IMR-90 (cell line): ENCODE measurements at regions not wholly inside any gene's neighbourhood (a gene's known extent, or its start where the extent isn't known, plus 50 kb on each side); places are given as distances from the start of the nearest gene placed in this dataset.

Experiments
- ATAC-seq: fragments of 200-7000 bp; cut with Tn5 transposase; 2 replicates; pipeline ENCODE4 v1.9.1; 2020; ENCODE audit warnings: low read depth, mild to moderate bottlenecking, moderate library complexity
- BruUV-seq: library from RNA; stranded (reverse); fragments of 400-500 nt; replicated peaks from 2 replicates; lab custom pipeline; 2021; lab: Mats Ljungman, UMichigan
- CTCF ChIA-PET: fragments of 300-600 bp; formaldehyde crosslinking; extraction: SDS; loops from one replicate; lab custom pipeline; 2021; ENCODE audit warnings: antibody characterized with exemption; lab: Yijun Ruan, JAX
- POLR2A ChIA-PET: fragments of 300-600 bp; sonication (Branson Sonifier 250); formaldehyde crosslinking; loops from one replicate; lab custom pipeline; 2022; ENCODE audit warnings: antibody characterized with exemption; ENCODE audit not compliant: unreplicated experiment; lab: Charles Lee
- DNase-seq: peaks from one replicate; pipeline ENCODE4 v3.0.0; 2013
- H2AFZ ChIP-seq: replicated peaks from 2 replicates; pipeline ENCODE3; 2013; ENCODE audit warnings: low read length, mild to moderate bottlenecking; ENCODE audit not compliant: poor library complexity
- H2AK5ac ChIP-seq: 2 replicates; pipeline ENCODE4 v1.6.1; 2013; ENCODE audit warnings: low read depth, low read length, inconsistent platforms
- H2AK9ac ChIP-seq: replicated peaks from 2 replicates; pipeline ENCODE3; 2013; ENCODE audit warnings: mild to moderate bottlenecking, low read depth, low read length, moderate library complexity; ENCODE audit not compliant: poor library complexity
- H2BK120ac ChIP-seq: 2 replicates; pipeline ENCODE4 v1.6.1; 2013; ENCODE audit warnings: low read depth, low read length, inconsistent platforms
- H2BK15ac ChIP-seq: 3 replicates; pipeline ENCODE4 v1.6.1; 2013; ENCODE audit warnings: low read depth, low read length, inconsistent platforms
- H2BK20ac ChIP-seq: 2 replicates; pipeline ENCODE4 v1.6.1; 2013; ENCODE audit warnings: low read depth, mild to moderate bottlenecking, inconsistent platforms, low read length, moderate library complexity
- H2BK5ac ChIP-seq: 2 replicates; pipeline ENCODE4 v1.6.1; 2013; ENCODE audit warnings: mild to moderate bottlenecking, low read depth, low read length, inconsistent platforms; ENCODE audit not compliant: poor library complexity, severe bottlenecking
- H3K14ac ChIP-seq: replicated peaks from 2 replicates; pipeline ENCODE4 v1.6.1; 2013; ENCODE audit warnings: low read depth, low read length, inconsistent platforms
- H3K18ac ChIP-seq: 2 replicates; pipeline ENCODE4 v1.6.1; 2013; ENCODE audit warnings: low read depth, low read length, control low read depth
- H3K23ac ChIP-seq: 2 replicates; pipeline ENCODE4 v1.6.1; 2013; ENCODE audit warnings: low read depth, low read length, inconsistent platforms
- H3K27ac ChIP-seq: 2 replicates; pipeline ENCODE4 v1.5.1; 2013; ENCODE audit warnings: mild to moderate bottlenecking, control low read depth, low read length; ENCODE audit not compliant: insufficient read depth
- H3K27me3 ChIP-seq: 2 replicates; pipeline ENCODE4 v1.6.1; 2013; ENCODE audit warnings: low read length; ENCODE audit not compliant: control insufficient read depth, insufficient read depth
- H3K36me3 ChIP-seq: 2 replicates; pipeline ENCODE4 v1.6.1; 2013; ENCODE audit warnings: low read length, mixed read lengths; ENCODE audit not compliant: control insufficient read depth, insufficient read depth
- H3K4ac ChIP-seq: 2 replicates; pipeline ENCODE4 v1.6.1; 2013; ENCODE audit warnings: low read depth, low read length, inconsistent platforms
- H3K4me1 ChIP-seq: 2 replicates; pipeline ENCODE4 v1.6.1; 2013; ENCODE audit warnings: low read length, mixed read lengths; ENCODE audit not compliant: control insufficient read depth, insufficient read depth
- H3K4me2 ChIP-seq: 2 replicates; pipeline ENCODE4 v1.6.1; 2013; ENCODE audit warnings: low read depth, mild to moderate bottlenecking, control low read depth, low read length, moderate library complexity
- H3K4me3 ChIP-seq: 2 replicates; pipeline ENCODE4 v1.5.1; 2013; ENCODE audit warnings: low read depth, mild to moderate bottlenecking, control low read depth, low read length, moderate library complexity; ENCODE audit not compliant: insufficient read depth
- H3K56ac ChIP-seq: 2 replicates; pipeline ENCODE4 v1.6.1; 2013; ENCODE audit warnings: low read length, inconsistent platforms; ENCODE audit not compliant: insufficient read depth; ENCODE audit errors: extremely low read depth
- H3K79me1 ChIP-seq, 2 experiments: 2 replicates each; pipeline ENCODE4 v1.6.1; 2013; ENCODE audit warnings: low read length in 2 of 2, inconsistent platforms in 1 of 2, low read depth in 1 of 2
- H3K9ac ChIP-seq: 2 replicates; pipeline ENCODE4 v1.6.1; 2013; ENCODE audit warnings: low read depth, low read length, control low read depth
- H3K9me1 ChIP-seq: 2 replicates; pipeline ENCODE4 v1.6.1; 2013; ENCODE audit warnings: low read length, inconsistent platforms; ENCODE audit not compliant: insufficient read depth
- H3K9me3 ChIP-seq: 2 replicates; pipeline ENCODE4 v1.6.1; 2013; ENCODE audit warnings: low read length; ENCODE audit not compliant: control insufficient read depth, insufficient read depth
- H4K20me1 ChIP-seq: 2 replicates; pipeline ENCODE4 v1.6.1; 2013; ENCODE audit warnings: low read length, inconsistent platforms; ENCODE audit not compliant: insufficient read depth
- H4K5ac ChIP-seq: 2 replicates; pipeline ENCODE4 v1.6.1; 2013; ENCODE audit warnings: mild to moderate bottlenecking, low read depth, low read length, control low read depth
- H4K8ac ChIP-seq, 2 experiments: 2 replicates each; pipeline ENCODE4 v1.6.1; 2013; ENCODE audit warnings: low read depth in 2 of 2, low read length in 2 of 2, control low read depth in 1 of 2, inconsistent platforms in 1 of 2
- H4K91ac ChIP-seq: 2 replicates; pipeline ENCODE4 v1.6.1; 2013; ENCODE audit warnings: low read depth, low read length, inconsistent platforms; ENCODE audit not compliant: insufficient read depth
- BHLHE40 ChIP-seq: fragments of 150-350 bp; IDR thresholded peaks from 2 replicates; pipeline ENCODE4 v1.6.1; 2016; ENCODE audit warnings: mild to moderate bottlenecking, low read depth, low read length
- CEBPB ChIP-seq: IDR thresholded peaks from 2 replicates; pipeline ENCODE4 v1.6.1; 2012; ENCODE audit warnings: low read depth, low read length, improper control_type of control experiment
- CHD1 ChIP-seq: IDR thresholded peaks from 2 replicates; pipeline ENCODE4 v1.6.1; 2012; ENCODE audit warnings: low read depth, low read length, improper control_type of control experiment
- FOS ChIP-seq: fragments of 150-350 bp; IDR thresholded peaks from 2 replicates; pipeline ENCODE4 v1.6.1; 2016; ENCODE audit warnings: low read depth, low read length
- MAFK ChIP-seq: IDR thresholded peaks from 2 replicates; pipeline ENCODE4 v1.6.1; 2012; ENCODE audit warnings: low read depth, low read length, improper control_type of control experiment
- MAZ ChIP-seq: IDR thresholded peaks from 2 replicates; pipeline ENCODE4 v1.6.1; 2012; ENCODE audit warnings: low read depth, mild to moderate bottlenecking, low read length, improper control_type of control experiment, moderate library complexity, borderline replicate concordance
- MXI1 ChIP-seq: IDR thresholded peaks from 2 replicates; pipeline ENCODE4 v1.6.1; 2012; ENCODE audit warnings: low read depth, mild to moderate bottlenecking, low read length, moderate library complexity, borderline replicate concordance
- NFE2L2 ChIP-seq: fragments of 150-350 bp; IDR thresholded peaks from 2 replicates; pipeline ENCODE4 v1.6.1; 2016; ENCODE audit warnings: low read depth, mild to moderate bottlenecking, low read length
- POLR2A ChIP-seq: IDR thresholded peaks from 2 replicates; pipeline ENCODE4 v1.6.1; 2012; ENCODE audit warnings: mild to moderate bottlenecking, low read depth, low read length
- RAD21 ChIP-seq: IDR thresholded peaks from 2 replicates; pipeline ENCODE4 v1.6.1; 2012; ENCODE audit warnings: low read length, improper control_type of control experiment
- RCOR1 ChIP-seq: IDR thresholded peaks from 2 replicates; pipeline ENCODE4 v1.6.1; 2012; ENCODE audit warnings: mild to moderate bottlenecking, low read length, improper control_type of control experiment; ENCODE audit not compliant: insufficient replicate concordance
- RFX5 ChIP-seq: IDR thresholded peaks from 2 replicates; pipeline ENCODE4 v1.8.0; 2012; ENCODE audit warnings: low read depth, mild to moderate bottlenecking, low read length, moderate library complexity
- SMC3 ChIP-seq: fragments of 150-350 bp; IDR thresholded peaks from 2 replicates; pipeline ENCODE4 v1.6.1; 2016; ENCODE audit warnings: low read depth, mild to moderate bottlenecking, antibody characterized with exemption, low read length, moderate library complexity
- WGBS, 2 experiments: methylation state at CpG; one replicate each; pipeline versions ENCODE4 v1.1.5 to v1.1.7; 2013; ENCODE audit warnings: missing lambda C conversion rate in 2 of 2; ENCODE audit not compliant: insufficient read length in 1 of 2; ENCODE audit errors: extremely low coverage in 2 of 2; 5-methylcytosine and 5-hydroxymethylcytosine counted together
- dilution Hi-C: fragments of 300-500 bp; cut with HindIII; formaldehyde crosslinking; loops from one replicate; pipeline ENCODE4 v1.14.3; 2018; ENCODE audit warnings: low sequenced_read_pairs; ENCODE audit not compliant: unreplicated experiment
- in situ Hi-C: fragments of 300-500 bp; cut with MboI; formaldehyde crosslinking; loops from 3 replicates; pipeline ENCODE4 v1.14.3; 2019; ENCODE audit warnings: low sequenced_read_pairs, inconsistent platforms, mixed read lengths
- intact Hi-C: fragments of 100-400 bp; cut with micrococcal nuclease; formaldehyde crosslinking; loops from 2 replicates; pipeline ENCODE4 v1.10.0; 2022
- TF ChIP-seq, protein P1 (sequence below): conservative IDR thresholded peaks from 2 replicates; pipeline ENCODE4 v1.5.1; 2012; ENCODE audit warnings: mild to moderate bottlenecking, low read depth, low read length, improper control_type of control experiment
- TF ChIP-seq, protein P2 (sequence below): fragments of 150-350 bp; IDR thresholded peaks from 2 replicates; pipeline ENCODE4 v1.6.1; 2017; ENCODE audit warnings: mild to moderate bottlenecking, antibody characterized with exemption, low read length, low read depth
- TF ChIP-seq, protein P3 (sequence below): fragments of 150-350 bp; IDR thresholded peaks from 2 replicates; pipeline ENCODE4 v1.6.1; 2016; ENCODE audit warnings: low read depth, mild to moderate bottlenecking, low read length, moderate library complexity, borderline replicate concordance

DNA sequence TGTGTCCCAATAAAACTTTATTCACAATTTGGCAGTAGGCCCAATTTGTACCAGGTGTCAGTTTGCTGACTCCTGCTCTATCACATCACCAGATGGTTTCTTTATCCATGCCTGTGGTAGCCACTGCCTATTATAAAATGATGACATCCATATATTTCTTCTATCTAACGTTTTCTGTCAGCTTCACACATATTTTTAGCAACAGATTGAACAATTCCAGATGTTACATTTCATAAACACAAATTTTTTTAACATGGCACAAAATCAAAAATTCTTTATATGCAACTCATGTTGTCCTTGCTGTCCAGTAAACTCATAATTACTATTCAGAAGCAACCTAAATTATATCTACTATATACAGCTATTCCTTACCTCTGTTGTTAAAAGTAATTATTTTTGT lies 1371.6 kb downstream of the NSUN3 start:
- Histone ChIP-seq H2AFZ (no peak overlapping the region), H2AK9ac (no peak overlapping the region), H4K20me1 (no peaks in the 10 kb centered on the region), H3K9me3 (no peaks in the 10 kb centered on the region), H4K8ac (no peak overlapping the region), H2BK15ac (no peak overlapping the region), H2BK20ac (no peak overlapping the region), H3K4ac (no peak overlapping the region), H3K79me1 (no peaks in the 10 kb centered on the region), H3K56ac (no peak overlapping the region), H3K9me1 (no peaks in the 10 kb centered on the region), H3K14ac (no peak overlapping the region), H2BK120ac (no peak overlapping the region), H3K23ac (no peak overlapping the region), H2AK5ac (no peak overlapping the region), H3K4me2 (no peak overlapping the region), H2BK5ac (no peak overlapping the region), H3K27me3 (no peaks in the 10 kb centered on the region), H3K36me3 (no peaks in the 10 kb centered on the region), H4K91ac (no peak overlapping the region), H3K27ac (no peak overlapping the region), H3K18ac (no peak overlapping the region), H3K4me3 (no peak overlapping the region), H3K9ac (no peak overlapping the region), H4K5ac (no peak overlapping the region), H3K4me1 (no peaks in the 10 kb centered on the region)
- ChIA-PET CTCF (no interaction called here), POLR2A (no interaction called here)
- DNase-seq (no peak), ATAC-seq (no peak)
- dilution Hi-C loops, result no loop called here
- no TSS peak for BruUV-seq
- TF ChIP-seq MXI1, result no peak
- TF ChIP-seq RCOR1, result no peak
- TF ChIP-seq, protein P1, sequence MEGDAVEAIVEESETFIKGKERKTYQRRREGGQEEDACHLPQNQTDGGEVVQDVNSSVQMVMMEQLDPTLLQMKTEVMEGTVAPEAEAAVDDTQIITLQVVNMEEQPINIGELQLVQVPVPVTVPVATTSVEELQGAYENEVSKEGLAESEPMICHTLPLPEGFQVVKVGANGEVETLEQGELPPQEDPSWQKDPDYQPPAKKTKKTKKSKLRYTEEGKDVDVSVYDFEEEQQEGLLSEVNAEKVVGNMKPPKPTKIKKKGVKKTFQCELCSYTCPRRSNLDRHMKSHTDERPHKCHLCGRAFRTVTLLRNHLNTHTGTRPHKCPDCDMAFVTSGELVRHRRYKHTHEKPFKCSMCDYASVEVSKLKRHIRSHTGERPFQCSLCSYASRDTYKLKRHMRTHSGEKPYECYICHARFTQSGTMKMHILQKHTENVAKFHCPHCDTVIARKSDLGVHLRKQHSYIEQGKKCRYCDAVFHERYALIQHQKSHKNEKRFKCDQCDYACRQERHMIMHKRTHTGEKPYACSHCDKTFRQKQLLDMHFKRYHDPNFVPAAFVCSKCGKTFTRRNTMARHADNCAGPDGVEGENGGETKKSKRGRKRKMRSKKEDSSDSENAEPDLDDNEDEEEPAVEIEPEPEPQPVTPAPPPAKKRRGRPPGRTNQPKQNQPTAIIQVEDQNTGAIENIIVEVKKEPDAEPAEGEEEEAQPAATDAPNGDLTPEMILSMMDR, result no peak
- TF ChIP-seq FOS, result no peak
- TF ChIP-seq, protein P2, sequence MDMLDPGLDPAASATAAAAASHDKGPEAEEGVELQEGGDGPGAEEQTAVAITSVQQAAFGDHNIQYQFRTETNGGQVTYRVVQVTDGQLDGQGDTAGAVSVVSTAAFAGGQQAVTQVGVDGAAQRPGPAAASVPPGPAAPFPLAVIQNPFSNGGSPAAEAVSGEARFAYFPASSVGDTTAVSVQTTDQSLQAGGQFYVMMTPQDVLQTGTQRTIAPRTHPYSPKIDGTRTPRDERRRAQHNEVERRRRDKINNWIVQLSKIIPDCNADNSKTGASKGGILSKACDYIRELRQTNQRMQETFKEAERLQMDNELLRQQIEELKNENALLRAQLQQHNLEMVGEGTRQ, result no peak
- no peak for TF ChIP-seq MAZ
- TF ChIP-seq MAFK, result no peak
- no peak for TF ChIP-seq RAD21
- TF ChIP-seq BHLHE40, result no peak
- no peak for TF ChIP-seq CHD1
- no peak for TF ChIP-seq CEBPB
- TF ChIP-seq SMC3, result no peak
- TF ChIP-seq, protein P3, sequence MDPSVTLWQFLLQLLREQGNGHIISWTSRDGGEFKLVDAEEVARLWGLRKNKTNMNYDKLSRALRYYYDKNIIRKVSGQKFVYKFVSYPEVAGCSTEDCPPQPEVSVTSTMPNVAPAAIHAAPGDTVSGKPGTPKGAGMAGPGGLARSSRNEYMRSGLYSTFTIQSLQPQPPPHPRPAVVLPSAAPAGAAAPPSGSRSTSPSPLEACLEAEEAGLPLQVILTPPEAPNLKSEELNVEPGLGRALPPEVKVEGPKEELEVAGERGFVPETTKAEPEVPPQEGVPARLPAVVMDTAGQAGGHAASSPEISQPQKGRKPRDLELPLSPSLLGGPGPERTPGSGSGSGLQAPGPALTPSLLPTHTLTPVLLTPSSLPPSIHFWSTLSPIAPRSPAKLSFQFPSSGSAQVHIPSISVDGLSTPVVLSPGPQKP, result no peak
- no peak for TF ChIP-seq NFE2L2
- no peak for TF ChIP-seq RFX5
- no peak for TF ChIP-seq POLR2A
- in situ Hi-C loops, result no loop called here
- no CpG with 5 or more reads among the region's 1 CpG for WGBS, 2 experiments
- intact Hi-C loops, result no loop called here
